ENCODE measurements at regions not wholly inside any gene's neighbourhood (a gene's known extent, or its start where the extent isn't known, plus 50 kb on each side); places are given as distances from the start of the nearest gene placed in this dataset.

GRCh38 chr6:84517741-84518530, 246.5 kb downstream of the TBX18 start:
- TF ChIP-seq, protein P1, sequence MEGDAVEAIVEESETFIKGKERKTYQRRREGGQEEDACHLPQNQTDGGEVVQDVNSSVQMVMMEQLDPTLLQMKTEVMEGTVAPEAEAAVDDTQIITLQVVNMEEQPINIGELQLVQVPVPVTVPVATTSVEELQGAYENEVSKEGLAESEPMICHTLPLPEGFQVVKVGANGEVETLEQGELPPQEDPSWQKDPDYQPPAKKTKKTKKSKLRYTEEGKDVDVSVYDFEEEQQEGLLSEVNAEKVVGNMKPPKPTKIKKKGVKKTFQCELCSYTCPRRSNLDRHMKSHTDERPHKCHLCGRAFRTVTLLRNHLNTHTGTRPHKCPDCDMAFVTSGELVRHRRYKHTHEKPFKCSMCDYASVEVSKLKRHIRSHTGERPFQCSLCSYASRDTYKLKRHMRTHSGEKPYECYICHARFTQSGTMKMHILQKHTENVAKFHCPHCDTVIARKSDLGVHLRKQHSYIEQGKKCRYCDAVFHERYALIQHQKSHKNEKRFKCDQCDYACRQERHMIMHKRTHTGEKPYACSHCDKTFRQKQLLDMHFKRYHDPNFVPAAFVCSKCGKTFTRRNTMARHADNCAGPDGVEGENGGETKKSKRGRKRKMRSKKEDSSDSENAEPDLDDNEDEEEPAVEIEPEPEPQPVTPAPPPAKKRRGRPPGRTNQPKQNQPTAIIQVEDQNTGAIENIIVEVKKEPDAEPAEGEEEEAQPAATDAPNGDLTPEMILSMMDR (conservative IDR thresholded peaks at IDR 0.05; ENCODE audit: low read depth, low read length): no peak
- no peak for TF ChIP-seq EZH2 (IDR thresholded peaks at IDR 0.05; ENCODE audit: borderline replicate concordance, low read depth, low read length, poor library complexity, severe bottlenecking)

Measured in A673 (cell line).